ENCODE measurements at regions not wholly inside any gene's neighbourhood (a gene's known extent, or its start where the extent isn't known, plus 50 kb on each side); places are given as distances from the start of the nearest gene placed in this dataset.
A peak's percentile ranks its signal among the peaks of the same experiment; 100 is the strongest.

DNA sequence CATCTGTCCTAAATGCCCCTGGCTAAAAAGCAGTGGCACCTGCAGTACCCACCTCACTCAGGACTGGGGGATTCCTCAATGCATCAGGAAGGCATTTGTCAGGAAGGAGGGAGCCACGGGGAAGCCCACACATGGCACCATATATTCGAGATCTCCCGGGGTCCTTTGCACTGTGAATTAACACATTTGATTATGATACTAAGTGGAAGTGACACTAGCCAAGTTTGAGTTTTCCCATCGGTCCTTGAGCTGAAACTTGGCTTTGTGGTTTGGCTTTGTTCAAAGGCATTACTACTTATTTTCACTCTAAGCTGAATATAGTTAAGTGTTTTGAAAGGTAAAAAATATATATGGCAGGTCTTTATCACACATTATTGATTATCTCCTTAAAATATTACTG is 168.7 kb upstream of the MYO16 start:
- Histone ChIP-seq H3K27ac (ENCODE audit: low read depth in 2 of 2, low read length in 1 of 2) (no peak overlapping the region), H3K9me3 (no peaks in the 10 kb centered on the region), H3K4me3 (ENCODE audit: low read depth in 2 of 2, low read length in 1 of 2) (no peak overlapping the region), H3K79me2 (ENCODE audit: insufficient read depth) (no peaks in the 10 kb centered on the region), H3K9me2 (no peaks in the 10 kb centered on the region), H3F3A (replicated peaks; ENCODE audit: insufficient read depth) (no peaks in the 10 kb centered on the region), H3K9ac (no peak overlapping the region), H3K27me3 (ENCODE audit: insufficient read depth) (no peaks in the 10 kb centered on the region), H3K36me3 (replicated peaks in 1 of 2; ENCODE audit: control insufficient read depth in 1 of 2, insufficient read depth in 2 of 2, low read length in 1 of 2) (no peaks in the 10 kb centered on the region), H3K4me2 (no peak overlapping the region), H2AFZ (ENCODE audit: low read depth) (no peak overlapping the region), H4K20me1 (ENCODE audit: insufficient read depth) (no peaks in the 10 kb centered on the region), H3K4me1 (ENCODE audit: control insufficient read depth in 1 of 2, insufficient read depth in 2 of 2, low read depth in 1 of 2, low read length in 1 of 2) (no peaks in the 10 kb centered on the region)
- CTCF ChIA-PET: no interaction called here
- POLR2A ChIA-PET: no interaction called here
- WGBS (ENCODE audit: low lambda C conversion rate): 7% methylated on average over 3 of the region's 4 CpGs
- TF ChIP-seq ELF1 (IDR thresholded peaks at IDR 0.05): no peak
- TF ChIP-seq NRF1 (IDR thresholded peaks at IDR 0.05; ENCODE audit: low read depth, low read length): no peak
- TF ChIP-seq SMC3 (IDR thresholded peaks at IDR 0.05; ENCODE audit: low read depth, low read length): no peak
- no peak for TF ChIP-seq GABPA (IDR thresholded peaks at IDR 0.05; ENCODE audit: low read depth)
- no peak for DNase-seq

DNA sequence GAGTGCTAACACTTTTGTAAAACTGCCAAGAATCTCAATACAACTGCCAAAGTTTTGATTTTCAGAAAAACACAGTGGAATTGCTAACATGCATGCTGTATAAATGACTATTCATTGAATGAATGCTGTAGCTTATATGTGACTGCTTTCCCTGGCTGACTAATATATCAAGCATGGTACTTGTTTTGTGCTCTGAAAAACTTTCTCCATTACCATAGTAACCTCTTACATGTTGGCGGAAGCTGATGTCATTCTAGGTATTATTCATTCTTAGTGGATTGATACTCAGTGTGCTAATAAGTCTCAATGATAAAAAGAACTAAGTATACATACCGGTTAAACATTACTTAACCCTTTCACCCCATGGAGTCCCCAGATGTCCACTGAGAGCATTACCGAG is 166.1 kb upstream of the MYO16 start:
- H3K9me3 ChIP-seq: no peaks in the 10 kb centered on the region
- DNase-seq: no peak
- H3K36me3 ChIP-seq (replicated peaks in 1 of 2; ENCODE audit: control insufficient read depth in 1 of 2, insufficient read depth in 2 of 2, low read length in 1 of 2): no peaks in the 10 kb centered on the region
- H3K4me3 ChIP-seq (ENCODE audit: low read depth in 2 of 2, low read length in 1 of 2): no peak overlapping the region
- H2AFZ ChIP-seq (ENCODE audit: low read depth): peak overlapping the region; percentile 18; the same call in 1 of the 2 replicates
- H4K20me1 ChIP-seq (ENCODE audit: insufficient read depth): no peaks in the 10 kb centered on the region
- no peak overlapping the region for H3K4me2 ChIP-seq
- CTCF ChIA-PET: no interaction called here
- peak overlapping the region; percentile 39; the same call in 1 of the 2 replicates for H3K9ac ChIP-seq
- TF ChIP-seq FOSL2 (IDR thresholded peaks at IDR 0.05; ENCODE audit: borderline replicate concordance, low read depth) (peak; percentile 64; the same call in 1 of the 2 replicates), JUND (IDR thresholded peaks at IDR 0.05) (peak; percentile 36; the same call in 1 of the 2 replicates), NFIC (IDR thresholded peaks at IDR 0.05; ENCODE audit: borderline replicate concordance) (no peak), TCF12 (IDR thresholded peaks at IDR 0.05) (peak; percentile 13; the same call in 1 of the 2 replicates)
- TF ChIP-seq, protein P1, sequence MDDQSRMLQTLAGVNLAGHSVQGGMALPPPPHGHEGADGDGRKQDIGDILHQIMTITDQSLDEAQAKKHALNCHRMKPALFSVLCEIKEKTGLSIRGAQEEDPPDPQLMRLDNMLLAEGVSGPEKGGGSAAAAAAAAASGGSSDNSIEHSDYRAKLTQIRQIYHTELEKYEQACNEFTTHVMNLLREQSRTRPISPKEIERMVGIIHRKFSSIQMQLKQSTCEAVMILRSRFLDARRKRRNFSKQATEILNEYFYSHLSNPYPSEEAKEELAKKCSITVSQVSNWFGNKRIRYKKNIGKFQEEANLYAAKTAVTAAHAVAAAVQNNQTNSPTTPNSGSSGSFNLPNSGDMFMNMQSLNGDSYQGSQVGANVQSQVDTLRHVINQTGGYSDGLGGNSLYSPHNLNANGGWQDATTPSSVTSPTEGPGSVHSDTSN (IDR thresholded peaks at IDR 0.05): peak; percentile 23
- no peaks in the 10 kb centered on the region for H3K4me1 ChIP-seq (ENCODE audit: control insufficient read depth in 1 of 2, insufficient read depth in 2 of 2, low read depth in 1 of 2, low read length in 1 of 2)
- no peaks in the 10 kb centered on the region for H3K9me2 ChIP-seq
- H3K27me3 ChIP-seq (ENCODE audit: insufficient read depth): no peaks in the 10 kb centered on the region
- no peaks in the 10 kb centered on the region for H3F3A ChIP-seq (replicated peaks; ENCODE audit: insufficient read depth)
- POLR2A ChIA-PET: no interaction called here
- H3K79me2 ChIP-seq (ENCODE audit: insufficient read depth): no peaks in the 10 kb centered on the region
- H3K27ac ChIP-seq (ENCODE audit: low read depth in 2 of 2, low read length in 1 of 2): peak overlapping the region in 1 of 2 experiments; percentile 57; a peak in 2 of 4 replicates
- 11% methylated on average over 3 of the region's 3 CpGs for WGBS (ENCODE audit: low lambda C conversion rate)

GRCh38 chr13:108470921-108471320 is 158.5 kb upstream of the MYO16 start:
- Histone ChIP-seq H3K4me1 (ENCODE audit: control insufficient read depth in 1 of 2, insufficient read depth in 2 of 2, low read depth in 1 of 2, low read length in 1 of 2) (no peaks in the 10 kb centered on the region), H3K27me3 (ENCODE audit: insufficient read depth) (no peaks in the 10 kb centered on the region), H3K9me2 (no peaks in the 10 kb centered on the region), H3K9ac (no peak overlapping the region), H3K4me3 (ENCODE audit: low read depth in 2 of 2, low read length in 1 of 2) (no peak overlapping the region), H3K79me2 (ENCODE audit: insufficient read depth) (no peaks in the 10 kb centered on the region), H3K4me2 (no peak overlapping the region), H2AFZ (ENCODE audit: low read depth) (no peak overlapping the region), H3K9me3 (no peaks in the 10 kb centered on the region), H3F3A (replicated peaks; ENCODE audit: insufficient read depth) (no peaks in the 10 kb centered on the region), H3K36me3 (replicated peaks in 1 of 2; ENCODE audit: control insufficient read depth in 1 of 2, insufficient read depth in 2 of 2, low read length in 1 of 2) (no peaks in the 10 kb centered on the region), H4K20me1 (ENCODE audit: insufficient read depth) (no peaks in the 10 kb centered on the region), H3K27ac (ENCODE audit: low read depth in 2 of 2, low read length in 1 of 2) (no peak overlapping the region)
- TF ChIP-seq FOXJ3 (CRISPR knock-in tag; IDR thresholded peaks at IDR 0.05): no peak
- TF ChIP-seq, protein P2, sequence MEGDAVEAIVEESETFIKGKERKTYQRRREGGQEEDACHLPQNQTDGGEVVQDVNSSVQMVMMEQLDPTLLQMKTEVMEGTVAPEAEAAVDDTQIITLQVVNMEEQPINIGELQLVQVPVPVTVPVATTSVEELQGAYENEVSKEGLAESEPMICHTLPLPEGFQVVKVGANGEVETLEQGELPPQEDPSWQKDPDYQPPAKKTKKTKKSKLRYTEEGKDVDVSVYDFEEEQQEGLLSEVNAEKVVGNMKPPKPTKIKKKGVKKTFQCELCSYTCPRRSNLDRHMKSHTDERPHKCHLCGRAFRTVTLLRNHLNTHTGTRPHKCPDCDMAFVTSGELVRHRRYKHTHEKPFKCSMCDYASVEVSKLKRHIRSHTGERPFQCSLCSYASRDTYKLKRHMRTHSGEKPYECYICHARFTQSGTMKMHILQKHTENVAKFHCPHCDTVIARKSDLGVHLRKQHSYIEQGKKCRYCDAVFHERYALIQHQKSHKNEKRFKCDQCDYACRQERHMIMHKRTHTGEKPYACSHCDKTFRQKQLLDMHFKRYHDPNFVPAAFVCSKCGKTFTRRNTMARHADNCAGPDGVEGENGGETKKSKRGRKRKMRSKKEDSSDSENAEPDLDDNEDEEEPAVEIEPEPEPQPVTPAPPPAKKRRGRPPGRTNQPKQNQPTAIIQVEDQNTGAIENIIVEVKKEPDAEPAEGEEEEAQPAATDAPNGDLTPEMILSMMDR (IDR thresholded peaks at IDR 0.05): no peak
- TF ChIP-seq POLR2AphosphoS5 (IDR thresholded peaks at IDR 0.05; ENCODE audit: low read depth, low read length): no peak
- TF ChIP-seq RFX5 (IDR thresholded peaks at IDR 0.05; ENCODE audit: low read length): no peak
- CTCF ChIA-PET: no interaction called here
- 16% methylated on average over 5 of the region's 5 CpGs for WGBS (ENCODE audit: low lambda C conversion rate)
- POLR2A ChIA-PET: no interaction called here
- DNase-seq: no peak

All from SK-N-SH (cell line).